ENCODE measurements at regions not wholly inside any gene's neighbourhood (a gene's known extent, or its start where the extent isn't known, plus 50 kb on each side); places are given as distances from the start of the nearest gene placed in this dataset.

DNA sequence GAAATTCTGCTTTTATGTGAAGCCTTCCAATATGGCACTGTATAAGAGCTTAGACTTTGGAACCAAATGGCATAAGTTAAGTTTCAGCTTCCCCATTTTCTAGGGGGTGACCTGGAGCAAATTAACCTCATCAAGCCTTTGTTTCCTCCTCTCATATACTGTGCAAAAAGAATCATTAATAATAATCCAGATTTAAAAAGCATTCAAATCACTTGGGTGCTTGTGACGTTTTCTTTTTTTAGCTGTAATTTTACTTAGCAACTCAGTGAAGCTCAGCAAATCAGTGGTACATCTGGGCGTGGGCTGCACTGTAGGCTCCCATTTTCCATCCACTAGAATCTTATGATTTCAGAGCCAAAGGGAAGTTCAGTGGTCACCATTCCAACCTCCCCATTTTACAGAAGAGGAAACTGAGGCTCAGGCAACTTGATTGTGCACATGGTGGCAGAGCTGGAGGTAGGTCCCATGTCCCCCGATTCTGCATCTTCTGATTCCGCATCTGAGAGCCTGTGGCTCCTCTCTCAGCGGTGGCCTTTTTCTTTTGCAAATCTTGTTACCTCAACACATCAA, 131.2 kb downstream of the SNAPC1 start:
- H3K27ac ChIP-seq = no peak overlapping the region
- H3K27me3 ChIP-seq = no peaks in the 10 kb centered on the region
- H3K36me3 ChIP-seq = no peaks in the 10 kb centered on the region
- H3K4me3 ChIP-seq = no peak overlapping the region
- TF ChIP-seq EP300 (IDR thresholded peaks at IDR 0.05) (no peak), POLR2A (IDR thresholded peaks at IDR 0.05) (no peak)
- TF ChIP-seq, protein P1, sequence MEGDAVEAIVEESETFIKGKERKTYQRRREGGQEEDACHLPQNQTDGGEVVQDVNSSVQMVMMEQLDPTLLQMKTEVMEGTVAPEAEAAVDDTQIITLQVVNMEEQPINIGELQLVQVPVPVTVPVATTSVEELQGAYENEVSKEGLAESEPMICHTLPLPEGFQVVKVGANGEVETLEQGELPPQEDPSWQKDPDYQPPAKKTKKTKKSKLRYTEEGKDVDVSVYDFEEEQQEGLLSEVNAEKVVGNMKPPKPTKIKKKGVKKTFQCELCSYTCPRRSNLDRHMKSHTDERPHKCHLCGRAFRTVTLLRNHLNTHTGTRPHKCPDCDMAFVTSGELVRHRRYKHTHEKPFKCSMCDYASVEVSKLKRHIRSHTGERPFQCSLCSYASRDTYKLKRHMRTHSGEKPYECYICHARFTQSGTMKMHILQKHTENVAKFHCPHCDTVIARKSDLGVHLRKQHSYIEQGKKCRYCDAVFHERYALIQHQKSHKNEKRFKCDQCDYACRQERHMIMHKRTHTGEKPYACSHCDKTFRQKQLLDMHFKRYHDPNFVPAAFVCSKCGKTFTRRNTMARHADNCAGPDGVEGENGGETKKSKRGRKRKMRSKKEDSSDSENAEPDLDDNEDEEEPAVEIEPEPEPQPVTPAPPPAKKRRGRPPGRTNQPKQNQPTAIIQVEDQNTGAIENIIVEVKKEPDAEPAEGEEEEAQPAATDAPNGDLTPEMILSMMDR (IDR thresholded peaks at IDR 0.05) = no peak
- H3K4me1 ChIP-seq = no peaks in the 10 kb centered on the region
- 88 to 89% methylated on average over 5 of the region's 5 CpGs for WGBS, 2 donors
- no peaks in the 10 kb centered on the region for H3K9me3 ChIP-seq
- no peak for DNase-seq (ENCODE audit: low spot score in 2 of 2)

DNA sequence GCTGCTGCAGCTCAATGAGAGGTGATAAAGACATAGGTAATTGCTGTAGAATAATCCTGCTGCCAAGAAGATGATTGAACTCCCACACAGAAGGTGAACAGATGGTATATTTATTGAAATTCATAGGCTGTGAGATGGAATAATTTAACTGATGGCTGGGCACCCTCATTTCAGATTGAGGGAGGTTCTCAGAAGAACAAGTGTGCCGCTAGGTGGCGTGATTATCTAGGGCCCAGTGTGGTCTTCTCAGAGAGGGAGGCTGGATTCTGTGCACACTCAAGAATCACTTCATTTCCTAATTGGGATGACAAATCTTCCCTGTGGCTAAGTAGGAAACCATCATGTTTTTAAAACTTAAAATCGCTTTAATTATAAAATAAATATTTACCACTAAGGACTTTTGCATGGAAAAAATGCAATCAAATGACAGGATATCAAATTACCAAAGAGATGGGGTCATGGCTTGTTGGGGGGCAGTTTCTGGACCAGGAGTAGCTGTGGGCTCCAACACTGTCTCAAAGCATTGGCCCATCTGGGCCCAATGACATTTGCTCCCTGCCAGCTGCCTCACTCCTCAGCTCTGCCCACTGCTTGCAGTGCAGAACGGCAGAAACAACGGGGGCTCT, 132.3 kb downstream of the SNAPC1 start:
- 46 to 48% methylated on average over 5 of the region's 5 CpGs for WGBS, 2 donors
- DNase-seq (ENCODE audit: low spot score in 2 of 2) = peak; percentile 16 to 57
- TF ChIP-seq, protein P1 (IDR thresholded peaks at IDR 0.05) = peak in 4 of 5 experiments; percentile 11 to 51 (median 28)
- TF ChIP-seq EP300 (IDR thresholded peaks at IDR 0.05) (no peak), POLR2A (IDR thresholded peaks at IDR 0.05) (no peak)
- Histone ChIP-seq H3K27ac (no peak overlapping the region), H3K4me1 (no peaks in the 10 kb centered on the region), H3K4me3 (no peak overlapping the region), H3K36me3 (no peaks in the 10 kb centered on the region), H3K27me3 (no peaks in the 10 kb centered on the region), H3K9me3 (no peaks in the 10 kb centered on the region)

DNA sequence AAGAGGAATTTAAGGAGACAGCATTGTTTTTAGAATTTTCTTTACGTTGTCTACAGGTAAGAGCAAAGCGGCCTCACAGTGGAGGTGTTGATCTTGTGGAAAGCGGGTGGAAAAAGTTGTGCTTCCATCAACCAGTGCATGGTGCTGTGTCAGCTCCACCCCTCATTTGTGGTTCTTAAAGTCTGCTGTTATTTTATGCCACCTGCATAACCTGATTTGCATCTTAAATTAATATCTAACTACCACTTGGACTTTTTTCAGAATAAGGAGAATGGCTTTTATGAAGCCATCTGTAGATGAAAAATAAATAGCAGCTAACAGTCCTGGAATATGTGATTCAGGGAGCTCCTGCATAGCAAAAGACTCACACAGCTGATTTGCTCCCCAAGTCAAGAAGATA, 135.1 kb downstream of the SNAPC1 start:
- Histone ChIP-seq H3K27ac (no peak overlapping the region), H3K27me3 (no peaks in the 10 kb centered on the region), H3K4me3 (no peak overlapping the region), H3K4me1 (no peaks in the 10 kb centered on the region), H3K9me3 (no peaks in the 10 kb centered on the region), H3K36me3 (no peaks in the 10 kb centered on the region)
- DNase-seq (ENCODE audit: low spot score in 2 of 2) = no peak
- WGBS, 2 donors = 86 to 96% methylated on average over 3 of the region's 3 CpGs
- TF ChIP-seq, protein P1 (IDR thresholded peaks at IDR 0.05) = no peak
- TF ChIP-seq EP300 (IDR thresholded peaks at IDR 0.05) = no peak
- TF ChIP-seq POLR2A (IDR thresholded peaks at IDR 0.05) = no peak

DNA sequence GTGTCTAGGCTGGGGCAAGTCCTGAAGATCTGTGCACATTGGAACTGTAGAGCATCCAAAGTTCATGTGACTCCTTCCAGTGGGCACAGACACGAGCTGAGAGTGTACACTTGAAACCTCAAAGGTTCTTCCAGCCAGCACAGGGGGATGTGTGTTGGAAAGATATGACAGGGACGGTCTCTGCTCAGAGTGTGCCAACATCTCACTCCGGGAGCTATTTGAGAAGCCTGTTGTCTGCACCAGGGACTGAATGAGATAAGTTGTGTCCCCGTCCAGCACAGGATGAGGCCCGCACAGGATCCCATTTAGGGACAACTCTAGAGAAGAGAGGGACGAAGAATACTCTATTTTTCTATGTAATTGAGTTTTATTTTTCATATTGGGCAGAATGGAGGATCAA, 136.3 kb downstream of the SNAPC1 start:
- DNase-seq (ENCODE audit: low spot score in 2 of 2) = no peak
- no peak overlapping the region for H3K27ac ChIP-seq
- no peaks in the 10 kb centered on the region for H3K27me3 ChIP-seq
- no peaks in the 10 kb centered on the region for H3K9me3 ChIP-seq
- no peaks in the 10 kb centered on the region for H3K36me3 ChIP-seq
- no peak overlapping the region for H3K4me3 ChIP-seq
- TF ChIP-seq EP300 (IDR thresholded peaks at IDR 0.05) (no peak), POLR2A (IDR thresholded peaks at IDR 0.05) (no peak)
- TF ChIP-seq, protein P1 (IDR thresholded peaks at IDR 0.05) = no peak
- 83% methylated on average over 6 of the region's 6 CpGs for WGBS, 2 donors
- H3K4me1 ChIP-seq = no peaks in the 10 kb centered on the region

DNA sequence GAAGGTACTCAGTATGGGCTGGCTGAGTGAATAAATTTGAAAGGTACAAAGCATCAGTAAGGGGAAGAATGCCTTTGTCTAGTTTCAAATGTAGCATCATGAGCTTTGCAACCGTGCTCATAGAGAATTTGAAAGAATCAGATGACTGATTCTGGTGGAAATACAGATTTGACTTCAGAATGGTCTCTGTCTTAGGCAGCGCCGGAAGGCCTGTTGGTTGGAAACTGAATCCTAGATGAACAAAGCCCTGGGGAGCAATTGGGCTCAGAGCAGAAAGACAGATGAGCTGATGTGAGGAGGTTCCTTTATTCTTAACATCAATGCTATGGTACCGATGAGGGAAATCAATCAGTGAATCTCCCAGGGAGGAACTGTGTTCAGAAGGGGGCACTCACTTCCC, 137.3 kb downstream of the SNAPC1 start:
- no peaks in the 10 kb centered on the region for H3K27me3 ChIP-seq
- H3K4me3 ChIP-seq = no peak overlapping the region
- H3K27ac ChIP-seq = no peak overlapping the region
- DNase-seq (ENCODE audit: low spot score in 2 of 2) = no peak
- no peaks in the 10 kb centered on the region for H3K4me1 ChIP-seq
- TF ChIP-seq, protein P1 (IDR thresholded peaks at IDR 0.05) = no peak
- TF ChIP-seq EP300 (IDR thresholded peaks at IDR 0.05) (no peak), POLR2A (IDR thresholded peaks at IDR 0.05) (no peak)
- WGBS, 2 donors = 80 to 81% methylated on average over 4 of the region's 4 CpGs
- H3K9me3 ChIP-seq = no peaks in the 10 kb centered on the region
- no peaks in the 10 kb centered on the region for H3K36me3 ChIP-seq
